ENCODE measurements at regions not wholly inside any gene's neighbourhood (a gene's known extent, or its start where the extent isn't known, plus 50 kb on each side); places are given as distances from the start of the nearest gene placed in this dataset.

- TF ChIP-seq CTCF (IDR thresholded peaks at IDR 0.05; ENCODE audit: low read depth, low read length) (no peak), EZH2phosphoT487 (IDR thresholded peaks at IDR 0.05; ENCODE audit: low read depth) (no peak)
Measured at GRCh38 chr2:117714110-117714509, 100.4 kb upstream of the DDX18 start.

Measured in OCI-LY3 (cell line).